Natural killer cell (primary cell): ENCODE measurements at regions not wholly inside any gene's neighbourhood (a gene's known extent, or its start where the extent isn't known, plus 50 kb on each side); places are given as distances from the start of the nearest gene placed in this dataset.
A peak's percentile ranks its signal among the peaks of the same experiment; 100 is the strongest.

Experiments
- ATAC-seq, 3 donors: fragments of 150-1000 bp in 2 of 3; fragments of 200-7000 bp in 1 of 3; cut with Tn5 transposase; 1 replicate in 1 of 3; 2 replicates in 2 of 3; pipeline ENCODE4 v1.10.0; 2021; ENCODE audit warnings: mild to moderate bottlenecking in 2 of 3, moderate library complexity in 2 of 3
- DNase-seq, 2 donors: peaks; one replicate each; pipeline versions ENCODE4 v3.0.0 to v3.0.0-alpha.2; 2013 to 2021; ENCODE audit warnings: mixed read lengths in 1 of 2
- H3K27ac ChIP-seq: one replicate; pipeline ENCODE4 v1.5.1; 2013; ENCODE audit warnings: mild to moderate bottlenecking, low read length
- H3K27me3 ChIP-seq: one replicate; pipeline ENCODE4 v1.6.1; 2013; ENCODE audit warnings: low read length; ENCODE audit not compliant: control insufficient read depth, insufficient read depth
- H3K36me3 ChIP-seq: one replicate; pipeline ENCODE4 v1.6.1; 2013; ENCODE audit warnings: low read length; ENCODE audit not compliant: control insufficient read depth, insufficient read depth
- H3K4me1 ChIP-seq: one replicate; pipeline ENCODE4 v1.6.1; 2013; ENCODE audit warnings: low read length; ENCODE audit not compliant: control insufficient read depth, insufficient read depth
- H3K4me3 ChIP-seq: one replicate; pipeline ENCODE4 v1.5.1; 2013; ENCODE audit warnings: low read length
- H3K9me3 ChIP-seq: one replicate; pipeline ENCODE4 v1.6.1; 2013; ENCODE audit warnings: low read length; ENCODE audit not compliant: control insufficient read depth, insufficient read depth
- H3K27ac Mint-ChIP-seq, 2 donors: one replicate each; pipeline ENCODE4 v1.8.0; 2022; ENCODE audit warnings: mild to moderate bottlenecking in 2 of 2, mixed read lengths in 2 of 2, moderate library complexity in 1 of 2
- H3K27me3 Mint-ChIP-seq, 2 donors: one replicate each; pipeline ENCODE4 v1.8.0; 2022; ENCODE audit warnings: low read depth in 2 of 2, mixed read lengths in 2 of 2
- H3K36me3 Mint-ChIP-seq: one replicate; pipeline ENCODE4 v1.8.0; 2022; ENCODE audit warnings: mixed read lengths
- H3K4me1 Mint-ChIP-seq, 2 donors: one replicate each; pipeline ENCODE4 v1.8.0; 2022; ENCODE audit warnings: mixed read lengths in 2 of 2
- H3K4me3 Mint-ChIP-seq: one replicate; pipeline ENCODE4 v1.8.0; 2022; ENCODE audit warnings: mild to moderate bottlenecking, moderate library complexity, mixed read lengths
- H3K9me3 Mint-ChIP-seq, 2 donors: one replicate each; pipeline ENCODE4 v1.8.0; 2022; ENCODE audit warnings: mixed read lengths in 2 of 2
- whole genome bisulfite sequencing: methylation state at CpG from one replicate; pipeline ENCODE4 v1.1.7; 2013; ENCODE audit warnings: missing lambda C conversion rate; ENCODE audit not compliant: insufficient coverage; 5-methylcytosine and 5-hydroxymethylcytosine counted together
- intact Hi-C: fragments of 100-400 bp; cut with micrococcal nuclease; formaldehyde crosslinking; loops from one replicate; pipeline ENCODE4 v1.14.2; 2022
- TF ChIP-seq, protein P1 (sequence below): fragments of 200-600 bp; IDR thresholded peaks from one replicate; pipeline ENCODE4 v1.8.0; 2022; ENCODE audit warnings: antibody characterized with exemption

GRCh38 chr6:153215242-153215641, 84.2 kb upstream of the RGS17 start:
- ATAC-seq (no peak), DNase-seq (no peak)
- Mint-ChIP-seq H3K4me1 (peaks cover 5 to 7% of the 10 kb centered on the region in 2 donors), H3K36me3 (no peaks in the 10 kb centered on the region), H3K27ac (no peak overlapping the region), H3K27me3 (peaks cover 0 to 13% of the 10 kb centered on the region in 2 donors), H3K4me3 (no peak overlapping the region), H3K9me3 (no peaks in the 10 kb centered on the region)
- Histone ChIP-seq H3K4me1 (no peaks in the 10 kb centered on the region), H3K36me3 (no peaks in the 10 kb centered on the region), H3K27ac (no peak overlapping the region), H3K4me3 (no peak overlapping the region), H3K27me3 (no peaks in the 10 kb centered on the region), H3K9me3 (no peaks in the 10 kb centered on the region)
- 89% methylated on average over 4 of the region's 5 CpGs for WGBS
- TF ChIP-seq, protein P1, sequence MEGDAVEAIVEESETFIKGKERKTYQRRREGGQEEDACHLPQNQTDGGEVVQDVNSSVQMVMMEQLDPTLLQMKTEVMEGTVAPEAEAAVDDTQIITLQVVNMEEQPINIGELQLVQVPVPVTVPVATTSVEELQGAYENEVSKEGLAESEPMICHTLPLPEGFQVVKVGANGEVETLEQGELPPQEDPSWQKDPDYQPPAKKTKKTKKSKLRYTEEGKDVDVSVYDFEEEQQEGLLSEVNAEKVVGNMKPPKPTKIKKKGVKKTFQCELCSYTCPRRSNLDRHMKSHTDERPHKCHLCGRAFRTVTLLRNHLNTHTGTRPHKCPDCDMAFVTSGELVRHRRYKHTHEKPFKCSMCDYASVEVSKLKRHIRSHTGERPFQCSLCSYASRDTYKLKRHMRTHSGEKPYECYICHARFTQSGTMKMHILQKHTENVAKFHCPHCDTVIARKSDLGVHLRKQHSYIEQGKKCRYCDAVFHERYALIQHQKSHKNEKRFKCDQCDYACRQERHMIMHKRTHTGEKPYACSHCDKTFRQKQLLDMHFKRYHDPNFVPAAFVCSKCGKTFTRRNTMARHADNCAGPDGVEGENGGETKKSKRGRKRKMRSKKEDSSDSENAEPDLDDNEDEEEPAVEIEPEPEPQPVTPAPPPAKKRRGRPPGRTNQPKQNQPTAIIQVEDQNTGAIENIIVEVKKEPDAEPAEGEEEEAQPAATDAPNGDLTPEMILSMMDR, result no peak
- intact Hi-C loops, result no loop called here

- intact Hi-C loops, result no loop called here
- TF ChIP-seq, protein P1, result no peak
- ATAC-seq (no peak), DNase-seq (no peak)
- H3K4me1 Mint-ChIP-seq, result peaks cover 13 to 15% of the 10 kb centered on the region in 2 donors
- no peak overlapping the region for H3K27ac Mint-ChIP-seq
- Histone ChIP-seq H3K27me3 (no peaks in the 10 kb centered on the region), H3K4me3 (no peak overlapping the region), H3K9me3 (no peaks in the 10 kb centered on the region), H3K27ac (no peak overlapping the region), H3K4me1 (no peaks in the 10 kb centered on the region), H3K36me3 (no peaks in the 10 kb centered on the region)
- 67% methylated on average over 1 of the region's 1 CpG for WGBS
- no peaks in the 10 kb centered on the region for H3K9me3 Mint-ChIP-seq
- H3K4me3 Mint-ChIP-seq, result no peak overlapping the region
- H3K36me3 Mint-ChIP-seq, result no peaks in the 10 kb centered on the region
- H3K27me3 Mint-ChIP-seq, result peaks cover 0 to 13% of the 10 kb centered on the region in 2 donors
Observed at GRCh38 chr6:153214436-153214835, 83.4 kb upstream of the RGS17 start.

DNA sequence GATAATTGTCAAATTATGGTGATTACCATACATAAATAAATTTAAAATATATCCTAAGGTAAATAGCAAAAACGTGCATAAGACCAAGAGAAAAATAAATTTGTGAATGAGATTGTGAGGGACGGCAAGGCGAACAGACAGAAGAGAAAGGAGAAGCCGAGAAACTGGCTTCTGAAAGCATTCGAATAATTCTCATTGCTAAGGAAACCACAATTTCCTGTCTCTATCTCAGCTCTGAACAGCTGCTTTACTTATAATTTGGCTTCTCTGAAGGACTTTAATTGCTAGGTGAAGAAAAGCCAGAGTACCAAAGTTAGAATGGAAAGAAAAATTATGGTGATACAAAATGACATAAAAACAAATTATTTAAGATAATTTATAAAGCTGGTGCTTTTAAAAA, 79.0 kb upstream of the RGS17 start:
- peak in 1 of 2 donors; percentile 16 for DNase-seq
- H3K9me3 Mint-ChIP-seq, result no peaks in the 10 kb centered on the region
- intact Hi-C loops, result no loop called here
- TF ChIP-seq, protein P1, result no peak
- H3K9me3 ChIP-seq, result no peaks in the 10 kb centered on the region
- H3K27ac Mint-ChIP-seq, result peak overlapping the region; percentile 32 to 55
- H3K36me3 ChIP-seq, result no peaks in the 10 kb centered on the region
- peaks cover 0 to 7% of the 10 kb centered on the region in 2 donors for H3K27me3 Mint-ChIP-seq
- peaks cover 16 to 22% of the 10 kb centered on the region in 2 donors for H3K4me1 Mint-ChIP-seq
- 0% methylated on average over 5 of the region's 5 CpGs for WGBS
- ATAC-seq, result peak in 2 of 3 donors; percentile 53 to 87
- no peaks in the 10 kb centered on the region for H3K36me3 Mint-ChIP-seq
- no peak overlapping the region for H3K27ac ChIP-seq
- H3K4me1 ChIP-seq, result no peaks in the 10 kb centered on the region
- no peak overlapping the region for H3K4me3 ChIP-seq
- peak overlapping the region; percentile 57 for H3K4me3 Mint-ChIP-seq
- no peaks in the 10 kb centered on the region for H3K27me3 ChIP-seq

GRCh38 chr6:153208706-153209105, 77.6 kb upstream of the RGS17 start:
- Histone ChIP-seq H3K4me3 (no peak overlapping the region), H3K36me3 (no peaks in the 10 kb centered on the region), H3K27ac (no peak overlapping the region), H3K27me3 (no peaks in the 10 kb centered on the region), H3K9me3 (no peaks in the 10 kb centered on the region), H3K4me1 (no peaks in the 10 kb centered on the region)
- TF ChIP-seq, protein P1, result no peak
- intact Hi-C loops, result no loop called here
- no peaks in the 10 kb centered on the region for H3K36me3 Mint-ChIP-seq
- H3K27ac Mint-ChIP-seq, result no peak overlapping the region
- DNase-seq (no peak), ATAC-seq (no peak)
- no peaks in the 10 kb centered on the region for H3K9me3 Mint-ChIP-seq
- WGBS, result 85% methylated on average over 8 of the region's 8 CpGs
- H3K4me1 Mint-ChIP-seq, result peaks cover 16 to 22% of the 10 kb centered on the region in 2 donors
- no peaks in the 10 kb centered on the region for H3K27me3 Mint-ChIP-seq
- no peak overlapping the region for H3K4me3 Mint-ChIP-seq
